ENCODE measurements at regions not wholly inside any gene's neighbourhood (a gene's known extent, or its start where the extent isn't known, plus 50 kb on each side); places are given as distances from the start of the nearest gene placed in this dataset.
"Not testable (repeated sequence)": the region's sequence is repeated elsewhere in the genome, so short reads cannot be mapped to it uniquely, and the experiment has no call there.

DNA sequence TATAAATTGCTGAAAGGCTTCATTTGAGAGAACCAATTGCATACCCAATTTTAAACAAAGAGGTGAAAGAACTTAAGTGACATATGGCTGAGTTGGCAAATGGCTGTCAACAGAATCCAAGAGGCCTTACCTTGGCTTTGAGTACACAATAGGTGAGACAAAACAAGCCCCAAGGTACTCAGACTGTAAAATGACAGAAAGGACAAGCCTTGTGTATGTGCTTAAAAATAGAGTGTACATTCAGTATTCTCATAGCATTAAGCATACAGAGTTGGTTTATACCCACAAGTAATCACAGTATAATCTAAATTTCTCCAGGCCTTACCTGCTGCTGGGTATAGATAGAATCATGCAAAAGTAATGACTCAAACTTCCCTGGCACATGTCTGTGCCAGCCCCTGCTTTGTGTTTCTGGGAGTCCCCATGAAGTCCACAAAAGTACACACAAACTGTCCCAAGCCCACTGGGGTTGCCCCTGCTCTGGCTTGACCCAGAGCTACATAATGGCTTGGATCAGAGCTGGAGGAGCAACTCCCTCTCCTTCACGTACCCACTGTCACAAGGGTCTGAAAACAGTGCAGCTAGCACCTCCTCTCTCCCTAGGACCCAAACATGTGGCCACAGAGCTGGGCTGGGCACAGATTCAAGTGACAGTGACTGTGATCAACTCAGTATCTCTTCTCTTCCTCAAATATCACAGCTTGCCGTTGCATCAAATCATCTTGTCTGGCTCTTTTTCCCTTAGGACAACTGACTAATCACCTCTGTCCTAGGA lies 250.8 kb downstream of the ENC1 start:
- DNase-seq (ENCODE audit: extremely low read depth in 1 of 2, low read depth in 1 of 2), result no peak

DNA sequence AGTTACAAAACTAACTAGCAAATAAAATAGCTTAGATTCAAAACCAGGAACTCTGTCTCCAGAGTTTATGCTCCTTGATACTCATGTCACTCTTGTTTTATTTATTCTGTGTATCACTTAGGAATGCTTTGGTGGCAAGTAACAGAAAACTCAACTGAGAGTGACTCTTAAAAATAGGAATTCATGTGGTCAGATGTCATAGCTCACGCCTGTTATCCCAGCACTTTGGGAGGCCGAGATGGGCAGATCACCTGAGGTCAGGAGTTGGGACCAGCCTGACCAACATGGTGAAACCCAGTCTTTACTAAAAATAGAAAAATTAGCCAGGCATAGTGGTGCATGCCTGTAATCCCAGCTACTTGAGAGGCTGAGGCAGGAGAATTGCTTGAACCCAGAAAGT lies 252.1 kb downstream of the ENC1 start:
- DNase-seq (ENCODE audit: extremely low read depth in 1 of 2, low read depth in 1 of 2), result not testable (repeated sequence)

- no peak for DNase-seq (ENCODE audit: extremely low read depth in 1 of 2, low read depth in 1 of 2)
Observed at GRCh38 chr5:74386571-74387334, 253.8 kb downstream of the ENC1 start.

DNA sequence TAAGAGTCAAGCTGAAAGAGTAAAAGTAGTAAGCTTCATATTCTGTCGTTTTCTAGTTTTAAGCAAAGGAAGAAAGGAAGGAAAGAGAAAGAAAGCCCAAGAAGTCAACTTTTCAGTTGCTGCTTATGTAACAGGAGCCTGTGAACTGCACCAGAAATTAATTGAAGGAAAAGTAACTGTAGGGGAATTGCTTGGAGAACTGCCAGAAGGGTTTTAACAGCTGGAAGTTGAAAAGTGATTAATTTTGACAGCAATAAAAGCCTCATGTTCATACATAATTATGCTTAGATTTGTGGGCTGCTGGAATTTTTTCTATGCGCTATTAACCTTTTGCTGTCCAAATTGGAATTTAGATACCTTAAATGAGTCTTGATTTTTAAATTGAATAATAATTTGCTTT lies 255.7 kb downstream of the ENC1 start:
- DNase-seq (ENCODE audit: extremely low read depth in 1 of 2, low read depth in 1 of 2), result no peak

DNA sequence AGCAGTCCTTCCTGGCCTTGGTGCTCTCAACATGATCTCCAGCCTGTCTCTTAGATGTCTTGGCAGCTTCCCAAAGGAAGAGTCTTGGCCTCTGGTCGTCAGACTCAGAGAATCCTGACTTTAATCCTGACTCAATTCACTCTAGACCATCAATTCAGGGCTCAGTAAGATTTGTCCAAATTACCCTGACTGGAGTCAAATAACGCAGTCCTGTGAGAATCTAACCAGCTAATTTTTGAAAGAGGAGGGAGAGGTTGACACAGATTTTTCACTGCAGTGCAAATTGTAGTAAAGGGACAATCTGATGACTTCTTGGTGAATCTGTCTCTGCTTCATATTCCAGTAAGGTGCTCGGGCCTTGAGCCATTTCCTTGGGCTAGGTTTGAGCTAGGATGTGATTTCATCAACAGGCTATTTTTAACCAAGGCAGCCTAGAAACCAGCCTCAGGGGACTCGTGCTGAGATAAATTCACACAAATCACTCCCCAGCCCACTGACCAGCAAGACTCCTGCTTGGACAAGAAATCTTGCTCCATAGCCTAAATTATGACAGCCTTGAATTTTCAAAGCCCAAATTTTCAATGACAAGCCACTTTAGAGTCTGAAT lies 257.4 kb downstream of the ENC1 start:
- no peak for DNase-seq (ENCODE audit: extremely low read depth in 1 of 2, low read depth in 1 of 2)

DNA sequence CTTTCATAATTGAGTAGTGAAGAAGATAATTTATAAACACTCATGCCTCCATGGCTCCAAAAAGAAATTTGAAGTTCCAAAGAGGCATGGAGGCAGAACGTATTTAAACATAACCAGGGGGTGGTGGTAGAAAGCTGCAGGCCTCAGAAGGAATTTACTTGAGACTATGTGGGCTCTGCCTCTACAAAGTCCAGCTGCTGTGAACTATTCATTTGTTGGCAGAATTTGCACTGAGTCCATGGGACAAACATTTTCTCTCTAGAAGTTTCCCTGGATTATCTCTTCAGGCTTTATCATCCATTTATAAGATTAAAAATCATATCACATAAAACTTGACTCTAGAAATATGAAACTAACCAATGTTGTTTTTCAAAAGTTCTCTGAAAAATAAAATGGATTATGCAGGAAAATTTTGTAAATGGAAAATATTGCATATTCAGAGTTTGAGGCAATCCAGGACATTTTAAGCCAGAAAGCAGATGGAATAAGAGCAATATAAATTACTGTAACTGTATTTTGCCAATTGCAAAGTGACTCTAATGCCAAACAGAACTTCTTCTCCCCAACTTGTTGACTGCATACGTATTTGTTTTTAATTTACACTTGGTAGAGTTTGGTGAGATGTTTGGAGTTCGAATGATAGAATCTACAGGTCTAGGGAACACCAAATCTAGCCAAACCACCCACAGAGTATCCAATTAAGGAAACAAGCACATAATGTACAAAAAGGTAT lies 258.2 kb downstream of the ENC1 start:
- no peak for DNase-seq (ENCODE audit: extremely low read depth in 1 of 2, low read depth in 1 of 2)

GRCh38 chr5:74380193-74380592 lies 260.3 kb downstream of the ENC1 start:
- no peak for DNase-seq (ENCODE audit: extremely low read depth in 1 of 2, low read depth in 1 of 2)

DNA sequence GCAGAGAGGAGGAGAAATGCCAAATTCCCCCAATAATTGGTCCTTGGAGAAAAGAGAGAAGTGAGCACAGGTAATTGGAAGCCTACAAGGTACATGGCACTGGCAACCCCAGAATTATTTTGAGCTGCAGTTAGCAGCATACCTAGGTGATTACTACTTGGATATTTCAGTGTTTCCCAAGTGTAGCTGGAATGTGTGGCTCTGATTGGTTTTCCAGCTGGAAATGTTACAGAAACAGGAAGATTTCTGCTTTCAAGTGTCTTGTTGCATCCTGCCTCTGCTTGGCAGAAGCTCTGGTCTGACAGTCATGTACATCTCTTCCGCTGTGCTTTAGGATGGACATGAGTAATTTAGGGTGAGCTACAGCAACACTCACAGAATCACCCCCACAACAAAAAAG lies 262.1 kb downstream of the ENC1 start:
- DNase-seq (ENCODE audit: extremely low read depth in 1 of 2, low read depth in 1 of 2), result no peak

DNA sequence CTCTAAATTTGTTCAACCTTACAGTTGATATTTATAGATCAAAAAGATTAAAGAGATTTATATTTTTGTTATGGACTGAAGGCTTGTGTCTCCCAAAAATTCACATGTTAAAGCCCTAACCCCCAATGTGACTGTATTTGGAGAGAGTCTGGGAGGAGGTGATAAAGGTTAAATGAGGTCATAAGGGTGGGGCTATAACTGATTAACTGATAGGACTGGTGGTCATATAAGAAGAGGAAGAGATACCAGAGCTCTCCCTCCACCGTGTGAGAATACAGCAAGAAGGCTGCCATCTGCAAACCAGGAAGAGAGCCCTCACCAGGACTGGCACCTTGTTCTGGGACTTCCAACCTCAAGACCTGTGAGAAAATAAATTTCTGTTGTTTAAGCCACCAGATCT lies 264.3 kb downstream of the ENC1 start:
- no peak for DNase-seq (ENCODE audit: extremely low read depth in 1 of 2, low read depth in 1 of 2)

- no peak for DNase-seq (ENCODE audit: extremely low read depth in 1 of 2, low read depth in 1 of 2)
Observed at GRCh38 chr5:74375271-74375670, 265.3 kb downstream of the ENC1 start.

- DNase-seq (ENCODE audit: extremely low read depth in 1 of 2, low read depth in 1 of 2), result no peak
Observed at GRCh38 chr5:74374656-74375055, 265.9 kb downstream of the ENC1 start.

- no peak for DNase-seq (ENCODE audit: extremely low read depth in 1 of 2, low read depth in 1 of 2)
Observed at GRCh38 chr5:74373076-74373475, 267.5 kb downstream of the ENC1 start.

GRCh38 chr5:74372502-74373064 lies 267.9 kb downstream of the ENC1 start:
- DNase-seq (ENCODE audit: extremely low read depth in 1 of 2, low read depth in 1 of 2), result no peak

DNA sequence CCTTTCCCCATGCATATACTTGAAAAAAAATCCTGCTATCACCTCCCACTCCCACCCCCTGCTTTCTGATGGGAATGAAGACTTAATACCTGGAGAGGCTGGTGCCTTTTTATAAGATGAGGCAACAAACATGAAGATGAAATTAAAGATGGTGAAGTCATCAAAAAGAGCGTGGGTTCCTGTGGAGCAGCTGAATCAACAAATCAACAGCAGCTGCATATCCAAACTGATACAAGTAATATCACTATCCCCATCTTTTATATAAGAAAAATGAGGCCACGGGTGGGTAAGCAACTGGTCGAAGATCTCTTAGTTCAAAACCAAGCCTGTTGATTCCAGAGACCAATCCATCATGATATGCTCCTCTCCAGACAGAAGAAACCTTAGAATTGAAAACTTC lies 268.5 kb downstream of the ENC1 start:
- DNase-seq (ENCODE audit: extremely low read depth in 1 of 2, low read depth in 1 of 2), result no peak

DNA sequence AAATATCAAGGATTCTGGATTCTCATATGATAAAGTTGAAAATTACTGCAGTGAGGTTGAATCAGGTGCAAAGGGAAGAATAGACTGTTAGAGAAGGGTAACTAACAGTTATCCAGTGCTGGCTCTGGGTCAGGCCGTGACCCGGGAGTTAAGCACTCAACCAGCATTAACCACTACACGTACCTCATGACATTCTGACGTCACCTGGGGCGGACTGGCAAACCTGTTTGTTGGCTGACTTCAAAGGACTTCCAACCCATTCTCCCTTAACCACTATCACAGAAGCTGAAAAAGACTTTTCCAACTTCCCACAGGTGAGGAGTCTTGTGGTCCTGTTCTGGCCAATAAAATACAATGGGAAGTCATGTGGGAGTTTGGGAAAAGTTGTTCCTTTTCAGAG lies 268.9 kb downstream of the ENC1 start:
- no peak for DNase-seq (ENCODE audit: extremely low read depth in 1 of 2, low read depth in 1 of 2)

DNA sequence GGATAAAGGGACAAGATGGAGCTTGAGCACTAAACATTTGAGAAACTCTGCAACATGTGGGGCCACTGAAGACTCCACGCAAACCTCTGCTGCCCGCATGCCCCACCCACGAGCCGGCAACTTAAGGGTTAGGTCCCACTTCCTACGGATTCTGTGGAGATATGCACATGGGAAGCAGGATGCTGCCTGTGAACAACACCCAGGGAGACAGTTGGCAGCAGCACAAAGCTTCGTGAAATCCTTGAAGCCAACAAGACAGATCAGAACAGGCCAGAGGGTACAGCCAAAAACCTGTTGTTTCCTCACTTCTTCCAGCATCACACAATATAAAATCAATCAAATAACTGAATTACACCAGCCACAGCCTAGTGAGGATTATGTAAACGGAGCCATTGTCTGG lies 270.4 kb downstream of the ENC1 start:
- no peak for DNase-seq (ENCODE audit: extremely low read depth in 1 of 2, low read depth in 1 of 2)

GRCh38 chr5:74369173-74369572 lies 271.4 kb downstream of the ENC1 start:
- DNase-seq (ENCODE audit: extremely low read depth in 1 of 2, low read depth in 1 of 2), result no peak

DNA sequence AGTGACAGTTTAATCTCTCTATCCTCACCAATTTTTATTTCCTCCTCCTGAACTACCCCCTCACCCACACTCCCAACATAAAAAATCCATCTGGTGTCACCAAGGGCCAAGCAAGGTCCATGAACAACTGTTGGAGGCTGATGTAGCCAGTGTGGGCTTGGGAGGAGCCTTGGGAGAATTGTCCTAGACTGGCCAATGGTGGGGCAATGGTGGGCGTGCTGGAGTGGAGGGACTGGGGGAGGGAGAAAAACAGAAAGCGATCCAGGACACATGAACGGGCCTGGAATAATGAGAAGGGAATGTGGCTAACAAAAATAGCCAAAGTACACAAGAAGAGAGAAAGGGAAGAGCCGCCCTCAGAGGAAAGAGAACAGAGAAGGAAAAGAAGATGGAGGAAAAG lies 272.6 kb downstream of the ENC1 start:
- no peak for DNase-seq (ENCODE audit: extremely low read depth in 1 of 2, low read depth in 1 of 2)

DNA sequence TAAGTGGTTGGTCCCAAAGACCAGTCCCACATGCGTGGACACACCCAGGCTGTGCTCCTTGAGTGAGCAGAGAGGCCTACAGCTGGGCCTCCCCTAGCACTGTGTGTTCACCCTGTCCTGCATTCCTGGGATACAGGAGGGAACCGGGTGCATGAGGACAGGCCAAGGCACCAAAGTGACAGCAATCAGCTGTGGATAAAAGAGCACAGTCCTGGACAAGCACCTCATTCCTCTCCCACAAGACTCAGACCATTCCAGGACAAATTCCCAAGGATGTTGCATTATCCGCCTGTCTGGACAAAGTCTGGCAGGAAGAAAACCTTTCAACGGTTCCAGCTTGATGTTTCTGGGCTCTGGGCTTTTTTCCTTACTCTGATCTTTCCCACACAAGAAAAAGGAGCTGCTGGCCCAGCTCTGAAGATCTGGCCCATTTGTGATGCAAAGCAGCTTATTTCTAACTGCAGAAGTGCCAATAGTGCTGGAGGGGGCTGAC lies 273.2 kb downstream of the ENC1 start:
- no peak for DNase-seq (ENCODE audit: extremely low read depth in 1 of 2, low read depth in 1 of 2)

DNA sequence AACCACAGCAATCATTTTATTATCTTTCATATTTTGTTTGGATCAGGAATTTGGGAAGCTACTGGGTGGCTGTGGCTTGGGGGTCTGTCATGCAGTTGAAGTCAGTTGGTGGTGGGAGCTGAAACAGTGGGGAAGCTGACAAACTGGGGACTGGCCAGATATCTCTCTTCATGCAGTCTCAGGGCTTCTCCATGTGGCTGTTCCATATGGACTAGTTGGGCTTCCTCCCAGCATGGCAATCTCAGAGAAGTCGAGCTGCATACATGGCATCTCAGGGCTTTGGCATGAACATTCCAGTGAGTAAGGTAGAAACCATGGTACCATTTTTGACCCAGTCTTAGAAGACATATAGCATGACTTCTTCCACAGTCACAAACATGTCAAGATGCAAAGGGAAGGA lies 274.8 kb downstream of the ENC1 start:
- DNase-seq (ENCODE audit: extremely low read depth in 1 of 2, low read depth in 1 of 2), result no peak

GRCh38 chr5:74364507-74364906 lies 276.0 kb downstream of the ENC1 start:
- DNase-seq (ENCODE audit: extremely low read depth in 1 of 2, low read depth in 1 of 2), result no peak
